Activated CD8-positive, alpha-beta memory T cell treated with anti-CD3 and anti-CD28 coated beads for 36 hours (primary cell): ENCODE measurements at regions not wholly inside any gene's neighbourhood (a gene's known extent, or its start where the extent isn't known, plus 50 kb on each side); places are given as distances from the start of the nearest gene placed in this dataset.

Experiments used
- CTCF ChIA-PET: fragments of 350-600 bp; sonication (Branson Sonifier 250); formaldehyde crosslinking; loops from one replicate; lab custom pipeline; 2021; ENCODE audit warnings: antibody characterized with exemption; lab: Charles Lee
- POLR2A ChIA-PET: fragments of 350-600 bp; sonication (Branson Sonifier 250); formaldehyde crosslinking; loops from one replicate; lab custom pipeline; 2021; ENCODE audit warnings: antibody characterized with exemption; lab: Charles Lee

DNA sequence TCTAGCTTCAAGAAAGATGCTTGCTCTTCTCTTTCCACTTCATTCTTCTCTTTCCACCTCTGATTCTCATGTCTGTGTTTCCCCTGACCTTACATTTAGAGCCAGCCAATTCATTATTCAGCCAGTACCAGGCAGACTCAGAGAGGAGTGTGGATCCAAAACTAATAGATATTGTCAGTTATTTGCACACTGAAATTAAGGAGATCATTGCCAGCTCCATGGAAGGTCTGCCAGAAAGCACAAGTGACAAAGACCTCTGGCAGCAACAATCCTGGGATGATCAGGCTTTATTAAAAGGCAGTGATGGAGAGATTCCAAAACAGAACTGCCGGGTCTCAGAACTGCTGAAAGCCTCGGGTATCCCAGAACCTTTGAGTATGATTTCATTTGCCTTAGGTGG lies 749.4 kb downstream of the XPNPEP1 start:
- ChIA-PET POLR2A (no interaction called here), CTCF (no interaction called here)

DNA sequence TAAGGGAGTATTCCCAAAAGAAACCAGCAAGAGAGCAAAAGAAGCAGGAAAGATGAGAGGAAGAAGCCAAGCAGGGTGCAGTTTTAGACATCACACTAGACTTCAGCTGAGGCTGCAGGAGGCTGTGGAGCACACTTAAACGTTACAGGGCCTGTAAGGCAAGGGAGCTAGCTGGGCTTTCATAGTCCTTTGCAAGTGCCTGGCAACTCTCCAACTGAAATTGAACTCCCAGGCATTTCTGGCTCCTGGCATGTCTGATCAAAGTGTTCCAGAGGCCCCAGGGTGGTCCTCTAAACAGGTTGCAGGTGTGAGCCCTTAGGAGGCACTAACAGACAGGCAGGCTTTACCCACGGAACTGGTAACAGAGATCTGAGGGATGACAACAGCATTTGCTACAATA lies 750.2 kb downstream of the XPNPEP1 start:
- ChIA-PET POLR2A (no interaction called here), CTCF (no interaction called here)

DNA sequence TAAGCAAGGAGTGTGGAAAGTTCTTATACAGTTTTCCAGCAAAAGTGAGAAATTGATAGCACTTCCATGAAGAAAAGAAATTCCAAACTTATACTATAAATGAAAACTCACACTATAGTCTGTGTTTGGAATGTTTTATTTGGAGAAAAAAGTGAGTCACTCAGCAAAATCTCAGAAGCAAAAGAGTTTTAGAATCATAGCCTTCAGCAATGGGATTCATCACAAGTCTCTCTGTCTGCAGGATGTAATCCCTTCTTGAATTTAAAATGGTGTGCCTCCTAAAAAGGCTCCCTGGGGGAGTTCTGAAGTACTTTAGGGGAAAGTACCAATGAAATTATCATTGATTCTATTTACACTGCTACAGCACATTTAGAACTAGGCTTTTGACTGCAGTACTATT lies 756.4 kb downstream of the XPNPEP1 start:
- ChIA-PET CTCF (no interaction called here), POLR2A (no interaction called here)

DNA sequence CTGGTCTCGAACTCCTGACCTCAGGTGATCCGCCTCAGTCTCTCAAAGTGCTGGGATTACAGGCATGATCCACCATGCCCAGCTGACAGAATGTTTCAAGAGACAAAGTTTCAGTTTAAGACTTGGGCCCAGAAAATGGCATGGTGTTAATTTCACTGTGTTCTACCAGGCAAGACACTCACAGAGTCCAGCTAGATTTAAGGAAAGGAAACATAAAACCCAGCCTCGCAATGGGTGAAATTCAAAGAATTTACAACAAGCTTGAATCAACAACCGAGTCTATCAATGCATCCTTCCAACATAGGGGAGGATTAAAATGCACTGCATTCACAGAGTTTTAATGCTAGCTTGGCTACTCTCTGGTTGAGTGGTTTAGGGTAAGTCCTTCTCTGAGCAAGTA lies 764.0 kb downstream of the XPNPEP1 start:
- POLR2A ChIA-PET: interaction anchor here (0.6 kb wide), 1 partner anchor 51 kb away, joined by 4 read pairs; no protein-coding TSS in a partner anchor
- CTCF ChIA-PET: no interaction called here

DNA sequence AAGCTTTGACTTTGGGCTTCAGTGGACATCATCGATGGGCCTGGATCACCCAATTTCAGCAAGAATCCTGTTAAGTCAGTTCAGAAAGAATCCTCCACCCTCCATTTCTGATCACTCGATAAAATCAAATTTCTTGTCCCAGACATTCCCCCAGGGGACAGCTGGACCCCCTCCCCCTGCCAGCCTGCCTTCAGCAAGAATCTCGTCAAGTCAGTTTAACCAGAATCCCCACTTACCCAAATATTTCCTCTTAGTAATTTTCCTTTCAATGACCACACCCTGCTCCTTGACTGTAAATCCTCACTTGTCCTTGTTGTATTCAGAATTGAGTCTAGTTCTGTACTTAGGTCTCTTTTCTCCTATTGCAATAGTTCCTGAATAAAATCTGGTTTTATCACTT lies 766.9 kb downstream of the XPNPEP1 start:
- ChIA-PET POLR2A (no interaction called here), CTCF (no interaction called here)

DNA sequence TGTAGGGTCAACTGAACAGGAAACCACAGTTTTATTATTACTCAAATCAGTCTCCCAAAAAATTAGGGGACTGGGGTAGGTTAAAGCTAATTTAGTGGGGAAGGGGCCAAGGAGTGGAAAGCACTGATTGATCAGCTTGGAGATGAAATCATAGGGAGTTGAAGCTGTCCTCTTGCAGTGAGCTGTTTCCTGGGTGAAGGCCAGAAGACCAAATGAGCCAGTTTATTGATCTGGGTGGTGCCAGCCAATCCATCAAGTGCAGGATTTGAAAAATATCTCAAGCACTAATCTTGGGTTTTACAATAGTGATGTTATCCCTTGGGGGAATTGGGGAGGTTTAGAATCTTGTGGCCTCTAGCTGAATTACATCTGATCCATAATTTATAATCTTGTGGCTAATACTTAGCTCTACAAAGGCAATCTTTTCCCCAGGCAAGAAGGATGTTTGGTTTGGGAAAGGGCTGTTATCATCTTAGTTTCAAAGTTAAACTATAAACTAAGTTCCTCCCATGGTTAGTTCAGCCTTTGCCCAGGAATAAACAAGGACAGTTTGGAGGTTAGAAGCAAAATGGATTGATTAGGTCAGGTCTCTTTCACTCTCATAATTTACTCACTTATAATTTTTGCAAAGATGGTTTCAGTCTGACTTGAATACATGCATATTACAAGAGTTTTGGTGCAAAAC lies 773.5 kb downstream of the XPNPEP1 start:
- ChIA-PET POLR2A (no interaction called here), CTCF (no interaction called here)

DNA sequence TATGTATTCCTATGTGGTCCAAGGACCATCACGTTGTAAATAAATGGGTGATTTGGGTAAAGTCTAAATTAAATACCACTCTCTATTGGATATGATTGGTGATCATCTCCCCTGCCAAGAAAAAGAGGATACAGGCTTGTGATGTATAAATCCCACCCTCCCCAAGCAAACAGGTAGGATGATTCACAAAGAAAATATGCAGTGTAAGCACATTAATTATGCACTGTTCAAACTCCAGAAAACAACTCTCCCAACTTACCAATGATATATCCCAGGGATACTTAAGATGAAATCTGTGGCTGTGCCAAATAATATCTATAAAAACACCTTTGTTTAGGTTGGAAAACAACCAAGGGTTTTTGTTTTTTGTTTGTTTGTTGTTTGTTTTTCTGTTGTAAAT lies 795.9 kb downstream of the XPNPEP1 start:
- POLR2A ChIA-PET: no interaction called here
- CTCF ChIA-PET: no interaction called here

DNA sequence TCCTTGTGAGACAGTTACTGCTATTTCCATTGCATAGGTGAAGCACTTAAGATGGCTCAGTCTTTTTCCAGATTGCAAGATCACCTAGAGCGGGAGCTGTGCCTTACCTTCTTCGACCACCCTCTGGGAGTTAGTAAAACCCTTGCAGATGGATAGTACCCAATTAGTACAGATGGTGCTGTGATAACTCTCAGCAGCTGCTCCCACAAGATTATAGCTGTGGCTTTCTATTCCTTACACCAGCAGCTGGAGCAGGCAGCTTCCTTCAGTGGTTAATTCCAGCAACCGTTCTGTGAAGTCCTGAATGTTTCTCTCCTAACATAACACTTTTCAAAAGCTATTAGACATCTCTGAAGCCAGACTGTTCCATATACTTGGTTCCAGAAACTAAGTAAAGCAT lies 796.8 kb downstream of the XPNPEP1 start:
- CTCF ChIA-PET: no interaction called here
- POLR2A ChIA-PET: no interaction called here

DNA sequence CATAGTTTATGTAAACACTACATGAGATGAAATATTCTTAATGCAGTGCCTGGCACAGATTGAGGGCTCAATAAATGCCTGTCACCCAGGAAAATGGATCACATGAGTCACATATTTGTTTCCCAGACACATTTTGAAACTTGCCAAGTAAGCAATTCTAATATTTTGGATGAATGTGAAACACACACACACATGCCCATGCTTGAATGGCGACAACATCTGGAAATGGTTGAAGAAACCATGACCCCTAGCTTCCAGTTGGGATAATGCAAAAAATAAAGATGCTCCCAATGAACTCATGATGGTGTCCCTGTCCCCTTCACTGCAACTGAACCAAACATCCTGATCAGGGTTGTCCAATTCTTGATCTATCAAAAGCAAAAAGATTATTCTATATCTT lies 797.3 kb downstream of the XPNPEP1 start:
- CTCF ChIA-PET: no interaction called here

DNA sequence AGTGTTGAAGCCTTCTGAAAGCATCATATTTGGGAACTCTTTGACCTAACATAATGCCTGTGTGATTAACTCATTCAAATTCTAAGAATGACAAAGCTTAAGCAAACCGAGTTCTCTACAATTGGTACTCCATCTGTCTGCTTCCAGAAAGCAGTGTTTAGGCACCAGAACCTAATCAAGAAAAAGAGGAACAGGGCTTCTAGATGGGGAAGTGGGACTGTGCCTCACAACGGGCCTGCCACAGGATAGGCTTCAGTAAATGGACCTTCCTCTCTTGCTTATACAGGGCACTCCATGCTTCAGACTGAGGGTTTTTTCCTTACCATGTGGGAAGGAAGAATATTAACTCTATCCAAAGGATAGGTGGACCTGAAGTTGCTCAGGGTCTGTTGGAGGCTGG lies 808.1 kb downstream of the XPNPEP1 start:
- ChIA-PET POLR2A (no interaction called here), CTCF (no interaction called here)

More for the DNA sequence above, 797.3 kb downstream of the XPNPEP1 start:
- POLR2A ChIA-PET: no interaction called here

DNA sequence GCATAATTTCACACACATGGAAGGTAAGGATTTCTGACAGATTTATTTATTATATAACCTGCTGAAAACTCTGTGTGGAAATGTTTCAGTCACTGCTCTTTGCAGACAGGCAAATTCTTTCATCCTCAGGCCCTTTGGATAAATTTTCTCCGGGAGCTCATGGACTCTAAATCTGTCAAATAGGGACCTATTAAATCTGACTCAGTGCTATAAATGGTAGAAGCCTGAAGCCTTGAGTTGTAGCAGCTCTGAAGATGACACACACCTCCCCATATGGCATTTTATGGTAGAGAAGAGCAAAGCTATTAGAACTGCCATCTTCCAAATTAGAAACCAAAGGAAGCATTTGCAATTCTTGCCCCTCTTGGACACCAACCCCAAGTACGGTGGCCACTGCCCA lies 808.7 kb downstream of the XPNPEP1 start:
- POLR2A ChIA-PET: no interaction called here
- CTCF ChIA-PET: no interaction called here

DNA sequence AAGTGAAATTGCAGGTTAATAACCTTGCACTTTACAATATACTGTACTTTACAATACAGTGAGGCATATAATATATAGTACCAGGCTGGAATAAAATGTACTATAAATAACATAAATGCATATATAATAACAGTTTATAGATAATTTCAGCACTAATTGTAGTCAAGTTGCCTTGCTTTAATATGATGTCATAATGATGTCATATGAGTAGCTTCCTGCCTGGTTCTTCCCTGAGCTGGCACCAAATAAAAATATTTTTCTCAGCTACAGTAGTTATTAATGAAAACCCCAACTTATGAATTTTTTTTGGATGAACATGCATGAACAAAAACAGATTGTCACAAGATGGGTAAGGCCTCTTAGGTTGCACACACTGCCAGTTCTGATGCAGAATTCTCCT lies 816.7 kb downstream of the XPNPEP1 start:
- ChIA-PET POLR2A (no interaction called here), CTCF (no interaction called here)

DNA sequence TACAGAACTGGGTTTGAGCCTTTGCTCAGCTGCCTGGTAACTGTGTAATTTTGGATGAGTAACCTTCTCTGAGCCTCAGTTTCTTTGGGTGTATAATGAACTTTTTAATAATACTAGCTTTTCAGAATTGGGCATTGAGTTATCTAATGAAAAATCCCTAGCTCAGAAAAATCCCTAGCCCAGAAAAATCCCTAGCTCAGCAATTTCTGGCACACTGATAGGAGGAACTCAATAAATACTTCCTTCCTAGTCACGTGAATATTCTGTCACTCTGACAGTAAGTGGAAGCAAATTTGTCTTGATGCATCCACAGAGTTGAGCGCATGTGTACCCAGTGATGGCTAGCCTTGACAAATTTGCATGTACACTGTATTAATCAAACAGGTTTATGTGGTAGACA lies 817.6 kb downstream of the XPNPEP1 start:
- ChIA-PET POLR2A (no interaction called here), CTCF (no interaction called here)

DNA sequence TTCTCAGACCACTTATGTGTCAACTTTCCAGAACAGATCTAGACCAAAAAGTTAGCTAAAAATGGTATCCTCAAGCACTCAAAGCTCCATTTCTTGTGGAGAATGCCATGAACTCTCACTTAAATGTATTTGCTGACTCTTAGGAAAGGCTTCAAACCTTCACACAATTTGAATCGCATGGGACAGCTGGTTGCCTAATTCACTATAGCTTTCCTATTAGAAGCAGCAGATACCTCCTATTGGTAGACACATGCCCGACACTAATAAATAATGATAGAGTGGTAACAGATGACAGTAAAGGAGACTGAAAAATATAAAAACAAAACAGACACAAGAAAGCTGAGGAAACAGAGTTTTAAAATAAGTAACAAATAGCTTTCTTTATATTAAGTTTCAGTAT lies 818.5 kb downstream of the XPNPEP1 start:
- ChIA-PET CTCF (no interaction called here), POLR2A (no interaction called here)

DNA sequence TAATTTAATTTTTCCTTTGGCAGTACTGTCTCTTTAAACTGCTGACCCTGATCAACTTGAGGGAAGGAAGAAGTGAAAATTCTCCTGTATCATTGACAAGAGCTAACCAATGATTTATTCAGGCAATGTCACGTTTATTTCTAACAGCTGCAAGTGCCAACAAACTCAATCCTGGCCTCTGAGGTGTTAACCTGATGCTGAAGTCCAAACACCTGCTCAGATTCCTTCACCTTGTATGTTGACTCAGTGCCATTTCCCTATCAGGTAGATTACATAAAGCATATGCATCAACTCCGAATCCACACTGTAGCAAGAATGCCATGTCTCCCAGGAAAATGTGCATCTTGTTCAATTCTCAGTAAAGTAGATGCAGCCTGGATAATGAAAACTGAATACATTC lies 820.0 kb downstream of the XPNPEP1 start:
- POLR2A ChIA-PET: no interaction called here

DNA sequence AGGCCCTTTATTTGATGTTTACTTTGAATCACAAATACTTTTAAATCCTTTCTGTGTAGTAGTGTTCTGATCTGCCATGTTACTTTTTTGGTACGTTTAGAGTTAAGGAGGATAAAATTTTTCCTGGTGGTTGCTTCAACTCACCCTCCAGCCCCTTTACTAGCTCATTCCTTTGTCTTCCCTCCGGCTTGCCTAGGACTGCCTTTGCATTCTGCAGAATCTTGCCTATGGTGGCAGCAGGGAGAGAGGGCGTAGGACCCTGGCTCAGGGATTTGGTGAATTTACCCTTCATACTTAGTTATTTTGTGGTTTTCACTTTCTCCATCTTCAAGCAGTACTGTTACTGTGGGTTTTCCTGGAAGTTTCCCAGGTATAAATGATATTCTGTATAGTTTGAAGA lies 833.5 kb downstream of the XPNPEP1 start:
- POLR2A ChIA-PET: no interaction called here
- CTCF ChIA-PET: interaction anchor here (0.6 kb wide), 1 partner anchor 17 kb away, joined by 3 read pairs; no protein-coding TSS in a partner anchor

More for the DNA sequence above, 820.0 kb downstream of the XPNPEP1 start:
- CTCF ChIA-PET: no interaction called here

DNA sequence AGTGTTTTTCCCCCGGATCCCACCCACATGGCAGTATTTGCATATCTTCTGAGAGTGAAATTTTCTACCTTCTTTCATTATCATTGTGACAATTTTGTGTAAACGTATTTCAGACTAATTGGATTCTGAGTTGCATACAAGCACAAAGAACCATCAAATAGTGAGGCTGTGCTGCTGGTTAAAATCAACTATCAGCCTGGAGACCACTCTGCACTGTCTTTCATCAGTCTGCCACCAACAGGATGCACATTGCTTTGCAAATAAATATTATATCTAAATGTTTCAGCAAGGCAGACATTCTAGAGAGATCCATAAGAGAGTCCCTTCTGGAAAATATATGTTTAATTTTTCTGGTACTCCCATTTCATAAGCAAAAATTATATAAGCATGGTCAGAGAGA lies 851.8 kb downstream of the XPNPEP1 start:
- POLR2A ChIA-PET: no interaction called here
- CTCF ChIA-PET: no interaction called here

DNA sequence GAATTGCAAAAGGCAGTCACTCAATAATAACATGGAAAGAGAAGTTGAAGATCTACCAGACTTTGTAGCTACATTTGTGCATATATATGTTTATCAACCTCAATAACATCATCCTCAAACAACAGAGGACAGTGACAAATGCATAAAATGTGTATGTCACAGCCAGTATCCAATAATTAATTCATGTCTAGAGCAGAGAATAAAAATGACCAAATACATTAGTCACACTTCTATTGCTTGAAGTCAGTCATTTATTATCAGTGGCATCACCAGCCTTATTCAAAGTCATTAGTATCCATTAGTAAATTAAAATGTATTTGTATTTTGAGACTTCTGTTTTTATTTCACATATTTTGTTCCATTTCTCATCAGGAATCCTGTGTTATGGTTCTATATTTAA lies 852.8 kb downstream of the XPNPEP1 start:
- ChIA-PET POLR2A (no interaction called here), CTCF (no interaction called here)

DNA sequence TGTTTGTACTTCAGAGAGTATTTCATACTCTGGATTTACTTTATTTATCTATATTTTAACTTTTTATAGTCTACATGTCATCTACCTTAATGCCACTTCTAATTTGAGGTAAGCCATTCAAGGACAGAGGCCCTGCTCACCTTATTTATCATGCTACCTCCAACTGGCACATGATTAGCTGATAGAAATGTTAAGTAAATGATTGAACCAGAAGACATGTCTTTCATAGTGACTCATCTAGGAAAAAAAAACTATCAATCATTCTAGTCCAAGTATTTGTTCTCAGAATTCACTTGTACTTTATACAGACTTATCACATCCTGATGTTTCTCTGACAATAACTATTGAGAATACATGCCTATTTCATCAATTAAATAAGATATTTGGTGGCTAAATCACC lies 856.3 kb downstream of the XPNPEP1 start:
- ChIA-PET POLR2A (no interaction called here), CTCF (no interaction called here)

DNA sequence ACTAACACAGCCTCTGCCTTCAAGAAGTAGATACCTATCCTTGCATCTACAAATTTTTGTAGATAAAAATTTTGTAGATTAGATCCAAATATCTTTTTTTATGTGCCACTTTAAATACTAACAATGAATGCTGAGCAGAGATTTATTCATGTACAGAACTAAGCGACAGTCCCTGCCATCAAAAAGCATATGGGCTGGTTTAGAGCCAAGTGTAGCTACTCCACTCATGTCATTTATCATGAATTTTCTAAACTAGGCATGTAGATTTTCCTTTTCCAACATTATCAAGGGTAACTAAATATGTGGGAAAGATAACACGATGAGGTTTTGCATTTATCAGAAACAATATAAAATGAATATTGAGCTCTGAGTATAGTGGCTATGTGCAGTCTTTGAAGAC lies 857.5 kb downstream of the XPNPEP1 start:
- ChIA-PET POLR2A (no interaction called here), CTCF (no interaction called here)

DNA sequence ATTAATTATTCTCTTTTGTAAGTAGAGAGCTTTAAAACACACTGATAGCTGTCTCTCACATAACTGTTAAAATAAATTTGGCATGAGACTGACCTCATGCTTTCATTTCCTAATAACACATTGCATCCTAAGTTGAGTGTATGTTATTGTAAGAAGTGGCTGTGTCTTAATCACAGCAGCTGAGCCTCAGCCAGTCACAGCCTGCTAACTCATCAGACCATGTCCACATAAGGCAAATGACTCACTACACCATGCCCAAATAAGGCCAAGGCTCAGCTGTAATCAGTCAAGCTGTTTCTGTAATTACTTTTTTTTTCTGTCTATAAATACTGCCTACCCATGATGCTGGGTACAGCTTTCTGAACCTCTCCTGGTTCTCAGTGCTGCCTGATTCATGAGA lies 860.9 kb downstream of the XPNPEP1 start:
- CTCF ChIA-PET: no interaction called here
- POLR2A ChIA-PET: no interaction called here

DNA sequence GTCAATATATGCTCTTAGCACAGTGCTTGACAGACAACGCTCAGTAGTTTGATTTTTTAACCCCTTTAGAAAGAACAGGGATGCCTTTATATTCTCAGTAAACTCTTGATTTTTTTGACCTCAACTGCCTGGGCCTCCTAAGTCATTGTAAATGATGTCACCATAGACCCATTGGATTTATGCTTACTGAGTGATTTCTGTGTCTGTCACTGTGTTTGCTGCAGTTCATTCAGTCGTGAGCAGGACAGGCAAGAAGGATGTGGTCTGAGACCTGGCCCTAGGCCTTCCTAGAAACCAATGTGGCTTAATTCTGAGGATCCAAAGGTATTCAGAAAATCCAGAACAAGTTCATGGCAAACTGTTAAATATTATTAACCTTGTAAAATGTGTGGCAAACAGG lies 868.1 kb downstream of the XPNPEP1 start:
- CTCF ChIA-PET: no interaction called here
- POLR2A ChIA-PET: no interaction called here
